HG02571 (cell line): ENCODE measurements at regions not wholly inside any gene's neighbourhood (a gene's known extent, or its start where the extent isn't known, plus 50 kb on each side); places are given as distances from the start of the nearest gene placed in this dataset.
"Not testable (repeated sequence)": the region's sequence is repeated elsewhere in the genome, so short reads cannot be mapped to it uniquely, and the experiment has no call there.

Source experiments
- ATAC-seq: cut with Tn5 transposase; IDR thresholded peaks from one replicate; pipeline ENCODE4 v1.9.1; 2021; ENCODE audit warnings: mild to moderate bottlenecking, moderate library complexity; ENCODE audit not compliant: unreplicated experiment

DNA sequence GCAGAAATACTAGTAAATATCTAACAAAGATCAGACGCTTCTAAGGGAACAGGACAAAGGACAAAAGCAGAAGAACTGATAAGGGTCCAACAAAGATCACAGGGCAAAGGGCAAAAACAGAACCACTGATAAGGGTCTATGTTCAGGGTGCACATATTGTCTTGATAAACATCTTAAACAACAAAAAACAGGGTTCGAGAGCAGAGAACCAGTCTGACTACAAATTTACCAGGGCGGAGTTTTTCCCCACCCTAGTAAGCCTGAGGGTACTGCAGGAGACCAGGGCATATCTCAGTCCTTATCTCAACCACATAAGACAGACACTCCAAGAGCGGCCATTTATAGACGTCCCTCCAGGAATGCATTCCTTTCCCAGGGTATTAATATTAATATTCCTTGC, 833.5 kb downstream of the BRINP3 start:
- ATAC-seq, result not testable (repeated sequence)

DNA sequence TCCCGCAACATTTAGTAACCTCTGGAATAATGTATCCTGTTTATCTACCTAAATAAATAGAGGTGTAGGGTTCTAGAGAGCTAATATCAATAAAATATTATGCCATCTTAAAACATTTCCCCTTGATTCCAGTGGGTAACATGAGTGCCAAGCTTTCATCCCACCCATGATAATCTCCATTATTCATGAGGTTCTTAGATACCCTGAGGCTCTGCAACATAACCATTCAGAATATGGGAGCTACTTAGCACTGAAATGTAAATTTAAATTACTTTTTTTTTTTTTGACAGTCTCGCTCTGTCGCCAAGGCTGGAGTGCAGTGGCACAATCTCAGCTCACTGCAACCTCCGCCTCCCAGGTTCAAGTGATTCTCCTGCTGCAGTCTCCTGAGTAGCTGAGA, 832.7 kb downstream of the BRINP3 start:
- ATAC-seq, result no peak

DNA sequence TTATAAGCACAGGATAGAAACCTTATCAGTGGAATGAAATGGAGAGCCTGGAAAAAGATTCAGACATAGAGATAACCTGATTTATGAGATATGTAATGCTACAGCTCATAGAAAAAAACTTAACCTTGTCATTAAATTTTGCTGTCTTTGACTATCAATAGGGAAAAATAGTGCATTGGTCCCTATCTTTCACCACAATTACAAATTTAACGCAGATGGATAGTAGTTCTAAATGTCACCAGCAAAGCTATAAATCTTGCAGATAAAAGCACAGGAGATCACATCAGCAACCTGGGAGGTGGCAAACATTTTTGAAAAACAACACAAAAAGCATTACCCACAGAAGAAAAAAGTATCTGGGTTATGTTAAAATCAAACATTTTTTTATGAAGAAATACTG, 831.6 kb downstream of the BRINP3 start:
- ATAC-seq, result no peak

DNA sequence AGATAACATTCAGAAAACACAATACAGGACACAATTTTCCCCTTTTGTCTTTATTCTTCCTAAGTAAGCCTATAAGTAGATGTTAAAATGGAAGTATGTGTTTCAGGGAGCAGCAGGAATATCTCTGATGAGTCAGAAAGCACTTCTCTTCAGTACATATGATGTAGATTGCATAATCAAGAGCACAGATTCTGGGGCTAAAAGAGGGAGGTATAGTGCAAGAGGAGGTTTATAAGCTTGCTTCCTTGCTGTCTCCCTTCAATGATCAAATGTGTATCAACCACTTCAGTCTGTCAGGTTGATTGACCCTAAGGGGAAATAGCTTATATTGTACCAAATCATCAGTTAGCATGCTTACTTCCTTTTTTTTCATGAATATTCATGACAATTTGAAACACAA, 822.8 kb downstream of the BRINP3 start:
- ATAC-seq, result no peak

DNA sequence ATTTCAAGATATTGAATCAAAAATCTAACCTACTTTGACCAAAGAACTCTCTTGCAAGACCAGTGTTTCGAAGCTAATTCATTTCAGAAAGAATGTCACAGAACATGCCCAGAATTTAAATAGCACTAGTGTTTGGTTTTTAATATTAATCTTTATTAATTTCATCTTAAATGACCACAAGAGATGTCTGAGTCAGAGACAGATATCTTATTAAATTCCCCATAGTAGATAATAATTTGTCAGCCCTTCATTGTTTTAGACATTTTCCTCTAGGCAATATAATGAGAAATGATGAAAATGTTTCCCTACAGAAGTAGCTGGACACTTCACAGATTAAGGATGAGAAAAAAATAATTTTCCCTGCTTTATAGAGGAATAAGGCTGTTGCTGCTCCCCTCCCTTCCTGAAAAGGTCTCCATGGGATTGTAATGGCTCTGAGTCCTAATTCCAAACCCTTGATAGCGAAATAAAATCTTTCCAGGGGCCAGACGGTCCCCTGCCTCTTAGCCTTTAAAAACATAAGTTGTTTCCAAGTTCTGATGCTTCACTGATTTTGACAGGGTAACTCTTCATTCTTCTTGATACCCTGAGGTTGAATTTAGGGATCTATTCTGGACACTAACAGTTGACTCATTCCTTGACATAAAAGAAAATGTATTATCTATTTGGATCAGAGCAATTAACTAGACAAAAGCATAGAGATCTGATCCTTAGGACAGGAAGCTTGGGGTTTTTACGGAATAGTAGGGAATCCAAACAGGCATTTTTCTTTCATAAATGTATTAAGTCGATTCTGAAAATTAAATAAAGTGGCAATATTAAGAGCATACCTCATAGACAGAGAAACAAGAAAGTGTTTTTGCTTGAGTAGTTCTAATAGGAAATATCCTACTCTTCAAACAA, 820.8 kb downstream of the BRINP3 start:
- no peak for ATAC-seq

DNA sequence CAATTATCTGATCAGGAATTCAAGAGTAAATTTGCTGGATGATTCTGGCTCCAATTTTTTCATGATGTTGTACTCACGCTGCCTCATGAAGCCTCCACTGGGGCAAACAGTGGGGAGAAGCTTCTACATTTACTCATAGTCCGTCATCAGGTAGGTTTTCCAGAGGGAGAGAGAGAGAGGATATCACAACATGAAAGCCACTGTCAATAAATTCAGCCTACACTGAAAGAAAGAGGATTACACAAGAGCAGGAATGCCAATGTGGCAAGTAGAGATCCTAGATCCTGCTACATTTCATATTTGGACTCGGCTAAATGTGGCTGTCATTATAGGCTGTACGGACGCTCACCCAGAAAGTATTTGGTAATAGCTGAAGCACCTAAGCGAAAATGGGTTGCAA, 819.9 kb downstream of the BRINP3 start:
- ATAC-seq, result no peak

DNA sequence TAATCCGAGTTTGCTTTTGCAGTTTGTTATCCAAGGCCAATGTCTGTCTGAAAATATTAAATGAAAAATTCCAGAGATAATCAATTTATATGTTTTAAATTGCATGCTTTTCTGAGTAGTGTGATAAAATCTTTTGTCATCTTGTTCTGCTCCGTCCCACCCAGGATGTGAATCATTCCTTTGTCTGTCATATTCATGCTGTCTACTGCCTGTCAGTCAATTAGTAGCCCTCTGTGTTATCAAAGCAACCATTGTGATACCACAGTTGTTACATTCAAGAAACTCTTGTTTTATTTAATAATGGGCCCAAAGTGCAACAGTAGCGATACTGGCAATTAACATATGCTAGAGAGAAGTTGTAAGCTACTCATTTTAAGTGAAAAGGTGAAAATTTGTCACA, 819.3 kb downstream of the BRINP3 start:
- ATAC-seq, result no peak

DNA sequence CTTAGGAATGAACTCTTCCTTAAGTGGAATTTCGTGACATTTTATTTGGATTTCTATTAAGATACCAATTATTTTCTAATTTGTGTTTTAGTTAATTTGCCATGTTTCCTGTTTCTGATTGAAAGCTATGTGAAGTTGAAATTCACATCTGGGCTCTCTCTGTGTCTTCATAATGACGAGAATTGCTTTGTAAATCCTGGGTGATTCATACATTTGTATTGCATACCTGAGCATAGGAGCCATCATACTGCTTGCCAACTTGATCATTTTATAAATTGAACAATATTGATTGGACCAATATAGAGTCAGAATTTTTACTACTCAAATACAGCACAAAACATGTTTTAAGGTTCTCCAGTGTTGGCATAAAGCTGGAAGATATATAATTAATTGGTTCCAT, 817.9 kb downstream of the BRINP3 start:
- ATAC-seq, result no peak

DNA sequence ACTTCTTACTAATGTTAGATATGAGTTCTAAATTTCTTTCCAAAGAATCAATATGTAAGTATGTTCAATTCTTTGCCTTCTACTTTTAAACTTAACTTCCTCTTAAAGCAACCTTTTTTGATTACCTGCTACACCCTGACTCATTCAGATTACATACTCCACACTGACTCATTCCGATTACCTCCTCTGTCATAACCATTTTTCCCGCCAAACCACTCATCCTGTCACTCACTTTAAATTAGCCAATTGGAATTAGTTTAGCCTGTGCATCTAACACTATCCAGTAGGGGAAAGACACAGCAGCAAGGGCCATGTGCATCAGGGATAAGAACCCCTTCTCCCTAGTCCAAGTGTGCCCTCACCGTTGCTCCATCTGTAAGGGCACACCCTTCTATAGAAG, 815.5 kb downstream of the BRINP3 start:
- ATAC-seq, result no peak

DNA sequence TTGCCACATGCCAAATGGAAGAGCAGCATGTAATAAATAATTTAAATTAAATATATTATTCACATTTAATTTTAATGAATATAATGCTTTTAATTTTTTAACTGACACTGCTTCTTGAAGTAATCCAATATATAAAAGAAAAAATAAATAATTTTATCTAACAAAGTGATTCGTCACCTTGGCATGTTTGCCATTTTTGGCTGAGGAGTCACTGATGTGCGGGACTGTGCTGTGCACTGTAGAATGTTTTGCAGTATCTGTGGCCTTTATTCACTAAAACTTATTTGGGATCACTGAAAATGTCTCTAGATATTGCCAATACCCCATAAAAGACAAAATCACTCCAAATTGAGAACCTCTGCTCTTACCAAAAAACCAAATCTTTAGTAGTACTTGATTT, 807.8 kb downstream of the BRINP3 start:
- ATAC-seq, result no peak

DNA sequence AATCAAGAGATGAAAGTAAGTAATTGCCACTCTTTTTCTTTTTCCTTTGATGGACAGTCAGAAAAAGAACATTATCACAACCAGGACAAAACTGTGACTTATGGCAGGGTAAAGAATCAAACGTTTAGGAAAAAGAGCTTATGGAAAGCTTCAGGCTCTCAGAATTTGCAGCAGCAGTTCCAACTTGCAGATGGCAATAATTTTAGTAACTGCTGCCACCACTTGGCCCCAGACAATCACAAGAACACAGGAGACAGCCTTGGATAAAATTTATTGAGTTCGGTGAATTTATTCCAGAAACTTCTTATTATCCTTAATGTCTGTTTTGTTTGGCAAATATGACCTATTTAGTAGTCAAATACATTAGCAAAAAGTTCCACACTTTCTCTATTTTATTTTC, 804.4 kb downstream of the BRINP3 start:
- ATAC-seq, result no peak

DNA sequence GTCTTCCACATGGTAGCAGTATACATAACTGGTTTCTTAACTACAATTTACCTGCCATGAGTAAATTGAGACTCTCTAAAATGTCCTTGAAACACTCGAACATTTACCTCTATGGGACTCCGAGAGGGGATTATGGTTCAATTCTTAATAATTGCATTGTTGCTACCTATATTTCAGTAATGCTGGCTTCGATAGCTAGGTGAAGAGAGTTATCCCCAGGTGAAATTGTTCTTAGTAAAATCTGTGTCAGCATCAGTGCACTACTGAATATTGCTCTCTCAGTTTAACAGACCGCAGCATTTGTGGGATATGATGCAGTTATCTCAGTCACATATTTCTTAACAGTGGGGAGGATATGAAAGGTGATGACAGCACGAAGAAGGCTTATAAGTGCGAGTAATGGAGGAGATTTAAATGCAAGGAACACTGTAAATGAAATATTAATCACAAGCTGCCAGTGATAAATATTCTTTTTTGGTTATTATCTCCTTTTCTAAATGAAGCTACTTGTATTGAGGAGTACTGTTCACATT, 801.9 kb downstream of the BRINP3 start:
- ATAC-seq, result no peak

DNA sequence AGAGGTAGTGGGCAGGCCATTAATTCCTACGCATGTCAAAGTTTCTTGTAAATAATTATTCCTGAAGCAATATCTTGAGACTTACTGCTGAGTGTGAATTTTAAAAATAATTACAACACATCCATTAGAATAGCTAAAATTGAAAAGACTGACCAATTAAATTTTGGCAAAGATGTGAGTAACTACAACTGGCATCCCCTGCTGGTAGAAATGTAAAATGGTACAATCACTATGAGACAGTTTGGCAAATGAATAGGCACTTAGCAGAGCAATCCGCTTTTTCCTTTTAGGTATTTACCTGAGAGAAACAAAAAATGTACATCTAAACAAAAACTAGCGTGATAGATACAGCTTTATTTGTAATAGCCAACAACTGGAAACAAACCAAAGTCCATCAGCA, 798.9 kb downstream of the BRINP3 start:
- ATAC-seq, result no peak

DNA sequence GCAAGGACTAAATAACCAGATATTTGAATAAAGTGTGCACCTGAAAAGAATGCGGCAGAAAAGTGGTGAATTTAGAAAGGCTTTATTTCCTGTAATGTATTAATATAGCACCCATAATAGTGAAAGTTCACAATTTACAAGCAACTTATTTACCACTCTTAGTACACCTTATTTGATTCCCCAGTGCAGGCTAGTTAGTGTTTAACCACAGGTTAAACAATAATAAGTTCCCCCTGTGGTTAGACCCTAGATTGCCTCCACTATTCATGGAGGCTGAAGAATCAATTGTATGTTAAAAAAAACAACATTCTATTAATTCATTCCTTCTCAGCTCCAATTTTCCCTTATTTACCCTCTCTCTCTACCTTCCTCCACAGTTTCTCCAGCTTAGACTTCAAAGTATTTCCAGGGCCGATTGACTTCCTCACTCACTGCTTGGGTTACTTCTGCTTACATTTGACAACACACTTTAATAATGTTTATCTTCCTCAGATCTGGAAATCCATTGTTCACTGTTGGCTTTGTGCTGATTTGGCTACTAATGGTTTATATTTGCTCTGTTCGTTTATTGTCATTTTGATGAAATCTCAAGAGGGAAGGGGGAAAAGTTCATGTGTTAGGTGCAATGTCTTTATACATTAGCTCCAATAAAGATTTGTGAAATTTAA, 796.3 kb downstream of the BRINP3 start:
- no peak for ATAC-seq

DNA sequence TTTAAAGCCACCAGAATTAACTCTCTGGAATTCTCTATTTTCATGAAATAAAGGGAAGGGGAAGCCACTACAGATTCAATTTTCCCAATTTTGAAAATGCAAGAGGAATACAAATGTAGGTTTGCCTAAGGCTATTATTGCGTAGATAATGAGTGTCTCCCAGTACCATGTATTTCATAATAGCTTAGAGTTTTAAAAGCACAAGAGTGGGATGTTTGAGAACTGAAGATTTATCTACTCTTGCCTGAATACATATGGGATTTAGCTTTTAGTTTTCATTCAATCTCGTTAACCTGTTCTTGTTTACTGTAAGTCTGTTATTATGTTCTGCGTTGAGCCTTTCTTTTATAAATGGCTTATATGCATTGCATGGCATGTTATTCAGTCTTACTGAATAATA, 795.1 kb downstream of the BRINP3 start:
- no peak for ATAC-seq

DNA sequence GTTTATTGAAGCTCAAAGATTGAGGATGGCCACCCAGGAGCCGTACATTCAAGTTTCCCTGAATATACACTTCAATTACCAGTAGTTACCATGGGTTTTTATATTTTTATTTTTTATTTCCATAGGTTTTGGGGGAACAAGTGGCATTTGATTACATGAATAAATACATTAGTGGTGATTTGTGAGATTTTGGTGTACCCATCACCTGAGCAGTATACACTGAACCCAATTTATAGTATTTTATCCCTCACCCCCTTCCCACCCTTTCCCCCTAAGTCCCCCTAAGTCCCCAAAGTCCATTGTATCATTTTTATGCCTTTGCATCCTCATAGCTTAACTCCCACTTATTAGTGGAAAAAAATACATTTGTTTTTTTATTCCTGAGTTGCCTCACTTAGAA, 791.4 kb downstream of the BRINP3 start:
- no peak for ATAC-seq

DNA sequence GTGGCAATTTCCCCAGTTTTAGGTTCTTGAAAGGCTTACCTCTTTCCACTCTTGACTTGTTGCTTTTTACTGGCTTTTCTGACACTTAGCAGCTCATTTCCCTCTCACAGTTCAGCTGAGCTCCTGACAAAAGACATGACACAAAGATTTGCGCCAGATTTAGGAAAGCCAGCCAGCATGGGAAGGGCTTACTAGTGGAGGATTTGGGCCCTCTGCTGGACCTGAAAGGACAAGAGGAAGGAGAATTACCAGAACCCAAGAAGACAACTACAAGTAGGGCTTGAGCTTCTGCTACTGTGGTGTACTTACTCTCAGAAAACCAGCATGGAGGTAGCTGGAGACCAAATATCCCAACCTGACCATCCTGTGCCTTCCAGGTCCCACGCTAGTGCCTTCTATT, 784.5 kb downstream of the BRINP3 start:
- no peak for ATAC-seq

DNA sequence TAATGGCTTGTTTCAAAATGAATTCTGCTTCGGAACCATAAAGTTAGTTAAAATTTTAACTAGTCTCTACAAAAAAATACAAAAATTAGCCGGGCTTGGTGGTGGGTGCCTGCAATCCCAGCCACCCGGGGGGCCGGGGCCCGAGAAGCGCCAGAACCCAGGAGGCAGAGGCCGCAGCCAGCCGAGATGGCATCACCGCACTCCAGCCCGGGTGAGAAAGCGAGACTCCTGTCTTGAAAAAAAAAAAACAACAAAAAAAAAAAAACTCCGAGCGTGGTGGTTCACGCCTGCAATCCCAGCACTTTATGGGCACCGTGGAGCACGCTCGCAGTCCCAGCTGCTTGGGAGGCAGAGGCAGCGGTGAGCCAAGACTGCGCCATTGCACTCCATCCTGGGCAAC, 781.4 kb downstream of the BRINP3 start:
- ATAC-seq, result no peak

DNA sequence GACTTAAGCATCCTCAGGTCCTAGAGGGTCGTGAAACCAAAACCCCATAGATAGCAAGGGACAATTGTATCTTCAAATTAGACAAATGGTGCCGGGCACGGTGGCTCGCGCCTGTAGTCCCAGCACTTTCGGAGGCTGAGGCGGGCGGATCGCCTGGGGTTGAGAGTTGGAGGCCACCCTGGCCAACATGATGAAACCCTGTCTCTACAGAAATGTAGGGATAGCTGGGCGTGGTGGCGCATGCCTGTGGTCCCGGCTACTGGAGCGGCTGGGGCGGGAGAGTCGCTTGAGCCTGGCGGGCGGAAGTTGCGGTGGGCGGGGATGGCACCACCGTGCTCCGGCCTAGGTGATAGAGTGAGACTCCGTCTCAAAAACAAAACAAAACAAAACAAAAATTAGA, 780.6 kb downstream of the BRINP3 start:
- no peak for ATAC-seq

DNA sequence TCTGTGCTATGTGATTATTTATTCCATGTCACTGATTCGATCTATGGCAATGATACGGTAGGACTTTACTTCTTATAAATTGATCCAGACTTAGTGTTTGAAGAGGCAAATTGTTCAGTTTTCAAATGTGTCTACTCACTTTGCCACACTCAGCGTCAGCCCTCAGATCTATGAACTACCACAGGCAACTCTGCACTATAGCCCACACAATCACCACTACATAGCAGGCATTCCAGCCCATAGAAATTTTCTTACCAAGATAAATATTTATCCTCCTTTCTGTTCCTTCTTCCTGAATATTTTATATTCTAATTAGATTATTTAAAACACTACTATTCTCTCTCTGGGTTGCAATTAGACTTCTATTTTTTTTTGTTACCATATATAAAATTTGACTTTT, 776.1 kb downstream of the BRINP3 start:
- no peak for ATAC-seq

DNA sequence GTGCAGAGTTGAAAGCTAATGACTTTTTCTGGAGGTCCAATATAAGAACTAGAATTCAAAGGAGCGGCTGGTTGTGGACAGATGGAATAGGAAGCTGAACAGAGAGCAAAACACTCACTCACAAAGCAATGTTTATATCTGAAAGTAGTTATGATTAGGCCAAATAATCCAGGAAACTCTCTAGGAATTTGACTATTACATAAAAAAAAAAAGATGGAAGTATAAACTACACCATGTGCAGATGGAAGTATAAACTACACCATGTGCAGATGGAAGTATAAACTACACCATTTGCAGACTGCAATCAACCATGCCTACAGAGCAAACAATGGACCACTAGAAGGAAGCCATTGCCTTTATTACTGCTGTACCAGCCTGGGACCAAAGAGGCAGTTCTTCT, 771.1 kb downstream of the BRINP3 start:
- ATAC-seq, result no peak

DNA sequence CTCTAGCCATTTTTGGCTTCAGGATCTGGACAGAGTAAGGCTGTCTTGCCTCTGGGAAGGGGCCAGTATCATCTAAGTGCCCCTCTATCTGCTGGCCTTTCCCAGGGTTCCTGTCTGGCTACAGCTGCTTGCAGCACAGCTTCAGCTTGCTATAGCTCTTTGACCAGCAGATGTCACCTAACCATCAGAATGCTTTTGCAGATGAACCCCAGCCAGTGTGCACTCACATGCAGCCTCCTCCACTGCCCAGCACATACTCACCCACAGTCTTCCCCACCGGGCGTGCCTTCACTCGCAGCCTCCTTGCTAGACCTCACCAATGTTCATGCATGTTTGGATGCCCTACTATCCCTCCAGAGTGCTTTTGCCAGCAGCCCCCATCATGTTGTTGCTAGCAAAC, 769.0 kb downstream of the BRINP3 start:
- no peak for ATAC-seq
